GM12872 (cell line): ENCODE measurements at regions not wholly inside any gene's neighbourhood (a gene's known extent, or its start where the extent isn't known, plus 50 kb on each side); places are given as distances from the start of the nearest gene placed in this dataset.

Source experiments
- CTCF ChIP-seq: IDR thresholded peaks from 3 replicates; pipeline ENCODE4 v1.5.1; 2011; ENCODE audit warnings: low read depth, mild to moderate bottlenecking, low read length, moderate library complexity; ENCODE audit not compliant: insufficient read depth

- TF ChIP-seq CTCF: no peak
These were observed 107.1 kb upstream of the TOP3B start for GRCh38 chr22:22089459-22090308.

- no peak for TF ChIP-seq CTCF
These were observed 106.3 kb upstream of the TOP3B start for GRCh38 chr22:22088658-22089458.

GRCh38 chr22:22087854-22088657, 105.5 kb upstream of the TOP3B start:
- no peak for TF ChIP-seq CTCF

- TF ChIP-seq CTCF: no peak
These were observed 104.0 kb upstream of the TOP3B start for GRCh38 chr22:22086501-22087158.

GRCh38 chr22:22085702-22086500, 103.3 kb upstream of the TOP3B start:
- TF ChIP-seq CTCF: no peak

- no peak for TF ChIP-seq CTCF
These were observed 101.6 kb upstream of the TOP3B start for GRCh38 chr22:22084089-22084711.
